ENCODE measurements at regions not wholly inside any gene's neighbourhood (a gene's known extent, or its start where the extent isn't known, plus 50 kb on each side); places are given as distances from the start of the nearest gene placed in this dataset.

DNA sequence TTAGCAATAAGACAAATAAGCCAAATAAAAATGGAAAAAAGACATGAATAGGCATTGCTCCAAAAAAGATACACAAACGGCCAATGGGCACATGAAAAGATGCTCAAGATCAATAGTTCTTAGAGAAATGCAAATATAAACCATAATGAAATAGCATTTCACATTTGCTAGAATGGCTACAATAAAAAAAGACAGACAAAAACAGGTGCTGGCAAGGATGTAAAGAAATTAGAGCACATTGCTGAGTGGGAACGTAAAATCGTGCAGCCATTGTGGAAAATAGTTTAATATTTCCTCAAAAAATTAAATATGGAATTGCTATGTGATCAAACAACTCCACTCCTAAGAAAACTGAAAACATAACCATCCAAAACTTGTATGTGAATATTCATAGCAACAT, 160.0 kb upstream of the SPATS2L start:
- Mint-ChIP-seq H3K27me3 (peaks cover 8% of the 10 kb centered on the region), H3K36me3 (ENCODE audit: low read depth) (no peaks in the 10 kb centered on the region), H3K27ac (no peak overlapping the region), H3K4me1 (no peaks in the 10 kb centered on the region), H3K9me3 (peaks cover 5% of the 10 kb centered on the region), H3K4me3 (no peak overlapping the region)
- ChIA-PET POLR2A (no interaction called here), CTCF (no interaction called here)
- DNase-seq: no peak

- CTCF ChIA-PET: no interaction called here
- no peak overlapping the region for H3K27ac Mint-ChIP-seq
- H3K9me3 Mint-ChIP-seq: peaks cover 8% of the 10 kb centered on the region
Observed at GRCh38 chr2:200147371-200147770, 159.1 kb upstream of the SPATS2L start.

GRCh38 chr2:200148366-200148765, 158.1 kb upstream of the SPATS2L start:
- H3K27ac Mint-ChIP-seq: no peak overlapping the region
- H3K36me3 Mint-ChIP-seq (ENCODE audit: low read depth): no peaks in the 10 kb centered on the region
- H3K4me1 Mint-ChIP-seq: no peaks in the 10 kb centered on the region
- ChIA-PET CTCF (no interaction called here), POLR2A (no interaction called here)
- no peak for DNase-seq
- peaks cover 13% of the 10 kb centered on the region for H3K9me3 Mint-ChIP-seq
- peaks cover 12% of the 10 kb centered on the region for H3K27me3 Mint-ChIP-seq
- H3K4me3 Mint-ChIP-seq: no peak overlapping the region

More at GRCh38 chr2:200147371-200147770, 159.1 kb upstream of the SPATS2L start:
- no peak for DNase-seq
- H3K27me3 Mint-ChIP-seq: peaks cover 8% of the 10 kb centered on the region
- no peaks in the 10 kb centered on the region for H3K36me3 Mint-ChIP-seq (ENCODE audit: low read depth)
- H3K4me1 Mint-ChIP-seq: no peaks in the 10 kb centered on the region
- POLR2A ChIA-PET: no interaction called here
- no peak overlapping the region for H3K4me3 Mint-ChIP-seq

- ChIA-PET POLR2A (no interaction called here), CTCF (interaction anchor here (0.6 kb wide), 1 partner anchor 332 kb away, joined by 4 read pairs; no protein-coding TSS in a partner anchor)
- no peaks in the 10 kb centered on the region for H3K4me1 Mint-ChIP-seq
- peaks cover 11% of the 10 kb centered on the region for H3K9me3 Mint-ChIP-seq
- H3K36me3 Mint-ChIP-seq (ENCODE audit: low read depth): no peaks in the 10 kb centered on the region
- no peak for DNase-seq
- no peak overlapping the region for H3K27ac Mint-ChIP-seq
- no peak overlapping the region for H3K4me3 Mint-ChIP-seq
- peaks cover 12% of the 10 kb centered on the region for H3K27me3 Mint-ChIP-seq
Observed at GRCh38 chr2:200150411-200151086, 155.9 kb upstream of the SPATS2L start.

- no peak overlapping the region for H3K27ac Mint-ChIP-seq
- H3K36me3 Mint-ChIP-seq (ENCODE audit: low read depth): no peaks in the 10 kb centered on the region
- POLR2A ChIA-PET: no interaction called here
- no peak for DNase-seq
- H3K27me3 Mint-ChIP-seq: peaks cover 6% of the 10 kb centered on the region
- H3K4me1 Mint-ChIP-seq: no peaks in the 10 kb centered on the region
- H3K9me3 Mint-ChIP-seq: peaks cover 11% of the 10 kb centered on the region
- CTCF ChIA-PET: no interaction called here
- H3K4me3 Mint-ChIP-seq: no peak overlapping the region
Observed at GRCh38 chr2:200155652-200156051, 150.8 kb upstream of the SPATS2L start.

DNA sequence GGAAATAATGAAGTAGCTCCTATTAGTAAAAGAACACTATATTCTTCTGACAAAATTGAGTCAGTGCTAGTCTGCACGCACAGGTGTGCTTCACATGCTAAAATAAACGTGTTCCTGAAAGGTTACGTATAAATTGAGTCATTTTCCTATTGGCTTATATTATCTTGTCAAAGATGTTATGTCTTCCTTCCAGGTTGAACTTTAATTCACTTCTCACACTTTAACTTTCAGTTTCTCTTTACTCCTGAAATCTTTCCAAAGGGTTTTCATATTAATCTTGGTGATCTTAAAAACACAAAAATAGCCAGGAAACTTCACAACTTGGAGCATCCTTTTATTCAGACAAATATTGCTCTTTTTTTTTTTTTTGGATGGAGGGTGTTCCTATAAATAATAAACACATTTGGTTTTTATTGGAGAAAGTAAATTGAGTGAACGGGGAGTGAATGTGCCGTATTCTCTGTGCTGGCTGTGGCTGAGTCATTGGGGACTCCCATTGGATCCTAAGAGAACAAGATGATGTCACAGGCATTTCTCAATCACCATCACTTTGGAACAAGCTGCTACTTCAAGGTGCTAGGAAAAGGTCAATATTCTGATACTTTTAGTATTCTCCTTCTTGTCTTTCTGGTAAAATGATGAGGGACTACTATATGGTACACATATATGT, 150.2 kb upstream of the SPATS2L start:
- POLR2A ChIA-PET: no interaction called here
- CTCF ChIA-PET: no interaction called here
- no peak for DNase-seq
- H3K36me3 Mint-ChIP-seq (ENCODE audit: low read depth): no peaks in the 10 kb centered on the region
- H3K4me3 Mint-ChIP-seq: no peak overlapping the region
- peaks cover 4% of the 10 kb centered on the region for H3K27me3 Mint-ChIP-seq
- H3K27ac Mint-ChIP-seq: no peak overlapping the region
- peaks cover 8% of the 10 kb centered on the region for H3K9me3 Mint-ChIP-seq
- no peaks in the 10 kb centered on the region for H3K4me1 Mint-ChIP-seq

GRCh38 chr2:200158647-200159356, 147.7 kb upstream of the SPATS2L start:
- Mint-ChIP-seq H3K4me1 (no peaks in the 10 kb centered on the region), H3K36me3 (ENCODE audit: low read depth) (no peaks in the 10 kb centered on the region), H3K4me3 (no peak overlapping the region), H3K27me3 (peaks cover 2% of the 10 kb centered on the region), H3K9me3 (no peaks in the 10 kb centered on the region), H3K27ac (no peak overlapping the region)
- CTCF ChIA-PET: no interaction called here
- DNase-seq: no peak
- POLR2A ChIA-PET: no interaction called here

DNA sequence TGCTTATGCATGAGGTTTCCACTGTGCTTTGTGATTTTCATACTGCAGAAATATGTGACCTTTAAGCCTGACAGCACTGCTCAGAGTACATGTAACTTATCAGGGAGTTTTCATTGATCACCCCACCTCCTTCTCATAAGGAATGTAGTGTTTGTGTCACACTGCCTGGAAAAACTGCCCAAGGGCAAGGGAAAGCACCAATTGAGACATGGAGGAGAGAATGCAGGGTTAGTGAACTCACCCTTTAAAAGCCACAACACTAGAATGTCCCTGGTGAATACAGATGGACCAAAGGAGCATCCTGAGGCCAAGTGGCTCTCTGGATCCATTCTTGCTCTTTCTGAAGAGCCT, 147.2 kb upstream of the SPATS2L start:
- H3K27ac Mint-ChIP-seq: no peak overlapping the region
- ChIA-PET CTCF (no interaction called here), POLR2A (no interaction called here)
- no peak overlapping the region for H3K4me3 Mint-ChIP-seq
- no peaks in the 10 kb centered on the region for H3K9me3 Mint-ChIP-seq
- H3K36me3 Mint-ChIP-seq (ENCODE audit: low read depth): no peaks in the 10 kb centered on the region
- H3K4me1 Mint-ChIP-seq: no peaks in the 10 kb centered on the region
- DNase-seq: no peak
- peaks cover 6% of the 10 kb centered on the region for H3K27me3 Mint-ChIP-seq

DNA sequence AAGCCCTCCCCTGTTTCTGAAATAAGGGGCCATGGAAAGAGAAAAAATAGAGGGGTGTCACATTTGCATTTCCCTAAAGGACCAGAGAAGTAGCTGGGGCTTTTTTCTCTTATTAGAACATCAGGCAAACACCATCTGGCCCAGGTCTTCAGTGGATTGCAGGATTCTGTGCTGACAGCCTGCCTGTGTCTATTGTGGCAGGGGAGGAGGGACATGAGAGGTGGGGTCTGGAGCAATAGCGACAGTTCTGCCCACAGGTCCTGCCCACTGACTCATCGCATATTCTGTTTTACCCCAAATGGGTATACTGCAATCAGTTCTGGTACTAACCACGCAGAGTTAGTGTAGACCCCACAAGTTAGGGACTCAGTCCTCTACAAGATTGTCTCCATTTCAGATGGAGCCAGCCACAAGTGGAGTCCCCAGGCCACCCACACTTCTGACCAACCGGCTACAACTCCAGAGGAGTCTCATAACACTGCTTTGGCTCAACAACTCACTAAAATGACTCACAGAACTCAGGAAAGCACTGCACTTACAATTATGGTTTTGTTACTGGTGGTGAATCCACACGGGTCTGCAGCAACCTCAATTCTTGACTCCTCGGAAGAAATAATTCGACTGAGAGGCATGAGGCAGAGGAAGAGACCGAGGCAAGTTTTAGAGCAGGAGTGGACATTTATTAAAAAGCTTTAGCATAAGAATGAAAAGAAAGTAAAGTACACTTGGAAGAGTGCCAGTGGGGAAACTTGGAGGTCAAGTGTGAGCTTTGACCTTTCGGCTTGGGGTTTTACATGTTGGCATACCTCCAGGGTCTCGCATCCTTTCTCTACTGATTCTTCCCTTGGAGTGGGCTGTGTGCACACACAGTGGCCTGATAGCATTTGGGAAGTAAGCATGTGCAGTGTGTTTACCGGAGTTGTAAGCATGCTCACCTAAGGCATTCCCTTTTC, 146.4 kb upstream of the SPATS2L start:
- H3K36me3 Mint-ChIP-seq (ENCODE audit: low read depth): no peaks in the 10 kb centered on the region
- CTCF ChIA-PET: no interaction called here

DNA sequence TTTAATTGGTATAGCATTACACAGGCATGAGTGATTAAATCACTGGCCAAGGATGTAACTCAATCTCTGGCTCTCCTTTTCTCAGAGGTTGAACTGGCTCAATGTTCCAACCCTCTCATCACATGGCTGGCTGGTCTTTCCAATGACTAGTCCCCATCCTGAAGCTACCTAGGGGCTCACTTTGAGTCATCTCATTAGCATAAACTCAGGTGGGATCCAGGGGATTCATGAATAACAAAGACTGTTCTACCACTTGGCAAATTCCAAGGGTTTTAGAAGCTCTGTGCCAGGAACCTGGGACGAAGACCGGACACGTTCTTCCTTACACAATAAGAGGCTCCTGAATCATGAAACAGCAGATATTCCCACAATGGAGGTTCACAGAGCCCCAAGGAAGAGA, 145.0 kb upstream of the SPATS2L start:
- Mint-ChIP-seq H3K27ac (no peak overlapping the region), H3K36me3 (ENCODE audit: low read depth) (no peaks in the 10 kb centered on the region), H3K27me3 (peaks cover 6% of the 10 kb centered on the region), H3K4me1 (no peaks in the 10 kb centered on the region), H3K4me3 (no peak overlapping the region), H3K9me3 (no peaks in the 10 kb centered on the region)
- ChIA-PET CTCF (no interaction called here), POLR2A (no interaction called here)
- no peak for DNase-seq

More for the DNA sequence above, 146.4 kb upstream of the SPATS2L start:
- no peaks in the 10 kb centered on the region for H3K9me3 Mint-ChIP-seq
- no peaks in the 10 kb centered on the region for H3K4me1 Mint-ChIP-seq
- POLR2A ChIA-PET: no interaction called here
- H3K27me3 Mint-ChIP-seq: peaks cover 6% of the 10 kb centered on the region
- no peak for DNase-seq
- no peak overlapping the region for H3K27ac Mint-ChIP-seq
- no peak overlapping the region for H3K4me3 Mint-ChIP-seq

DNA sequence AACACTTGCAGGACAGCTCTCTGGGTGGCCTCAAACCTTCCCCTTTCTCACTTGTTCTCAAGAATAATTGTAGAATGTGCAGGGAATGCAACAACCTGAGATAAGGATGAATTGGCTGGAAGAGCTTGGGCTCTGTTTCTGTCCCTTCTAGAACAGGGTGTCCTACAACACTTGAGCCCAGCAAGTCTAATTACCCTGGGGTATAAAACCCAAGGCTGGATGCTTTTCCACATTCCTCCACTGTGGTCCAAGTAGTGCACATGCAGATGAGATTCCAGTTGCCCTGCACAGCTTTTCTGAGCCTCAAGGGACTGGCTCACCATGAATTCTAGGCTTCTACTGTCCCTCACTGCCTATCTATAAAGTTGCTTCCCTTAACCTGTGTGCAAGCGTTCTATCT, 140.8 kb upstream of the SPATS2L start:
- CTCF ChIA-PET: no interaction called here

DNA sequence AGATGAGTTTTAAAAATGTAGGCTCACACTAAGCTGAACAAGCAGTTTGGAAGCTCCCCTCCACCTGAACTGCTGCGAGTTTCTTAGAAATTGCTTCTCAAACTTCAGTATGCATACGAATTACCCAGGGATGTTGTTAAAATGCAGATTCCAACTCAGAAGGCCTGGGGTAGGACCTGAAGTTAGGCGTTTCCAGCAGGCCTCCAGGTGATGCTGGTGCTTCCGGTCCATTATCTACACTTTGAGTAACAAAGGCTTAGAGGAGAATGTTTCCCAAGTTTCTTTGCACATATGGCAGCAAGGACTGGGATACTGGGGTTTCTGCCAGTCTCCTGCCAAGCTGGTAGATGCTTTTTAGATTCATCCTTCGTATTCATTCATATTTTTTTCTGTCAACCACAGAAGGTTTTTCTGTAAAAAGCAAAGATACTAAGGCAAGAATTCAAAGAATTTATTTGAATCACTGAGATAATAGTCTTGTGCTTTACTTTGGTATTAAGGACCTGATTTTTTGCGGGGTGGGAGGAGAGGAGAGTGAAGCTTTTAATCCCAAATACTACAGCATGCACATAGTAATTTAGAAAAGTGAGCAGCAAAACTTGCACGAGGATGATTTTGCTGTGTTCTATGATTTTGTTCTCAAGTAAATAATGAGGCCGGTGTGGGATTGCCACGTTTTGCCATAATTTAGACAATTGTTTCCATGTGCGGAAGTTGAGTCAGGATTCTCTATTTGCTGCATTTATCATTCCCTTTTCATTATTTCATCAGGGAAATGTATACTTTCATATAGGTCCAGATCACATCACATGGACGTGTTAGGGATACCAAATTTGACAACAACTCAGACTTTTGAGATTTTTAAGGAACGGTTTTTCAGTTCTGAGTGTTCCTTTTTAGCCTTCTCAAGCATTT, 137.6 kb upstream of the SPATS2L start:
- Mint-ChIP-seq H3K27me3 (peaks cover 13% of the 10 kb centered on the region), H3K4me3 (no peak overlapping the region), H3K9me3 (no peaks in the 10 kb centered on the region), H3K27ac (no peak overlapping the region), H3K4me1 (no peaks in the 10 kb centered on the region), H3K36me3 (ENCODE audit: low read depth) (no peaks in the 10 kb centered on the region)
- DNase-seq: no peak
- ChIA-PET POLR2A (no interaction called here), CTCF (no interaction called here)

More for the DNA sequence above, 140.8 kb upstream of the SPATS2L start:
- Mint-ChIP-seq H3K27me3 (peaks cover 14% of the 10 kb centered on the region), H3K9me3 (no peaks in the 10 kb centered on the region), H3K27ac (no peak overlapping the region), H3K4me3 (no peak overlapping the region), H3K4me1 (no peaks in the 10 kb centered on the region), H3K36me3 (ENCODE audit: low read depth) (no peaks in the 10 kb centered on the region)
- POLR2A ChIA-PET: no interaction called here
- DNase-seq: no peak

All from activated CD4-positive, alpha-beta memory T cell treated with anti-CD3 and anti-CD28 coated beads, Interleukin-2, amount 10 ng/mL, durations not matched to agents 7 days and 5 days (primary cell).